ENCODE measurements at regions not wholly inside any gene's neighbourhood (a gene's known extent, or its start where the extent isn't known, plus 50 kb on each side); places are given as distances from the start of the nearest gene placed in this dataset.
"Not testable (repeated sequence)": the region's sequence is repeated elsewhere in the genome, so short reads cannot be mapped to it uniquely, and the experiment has no call there.

DNA sequence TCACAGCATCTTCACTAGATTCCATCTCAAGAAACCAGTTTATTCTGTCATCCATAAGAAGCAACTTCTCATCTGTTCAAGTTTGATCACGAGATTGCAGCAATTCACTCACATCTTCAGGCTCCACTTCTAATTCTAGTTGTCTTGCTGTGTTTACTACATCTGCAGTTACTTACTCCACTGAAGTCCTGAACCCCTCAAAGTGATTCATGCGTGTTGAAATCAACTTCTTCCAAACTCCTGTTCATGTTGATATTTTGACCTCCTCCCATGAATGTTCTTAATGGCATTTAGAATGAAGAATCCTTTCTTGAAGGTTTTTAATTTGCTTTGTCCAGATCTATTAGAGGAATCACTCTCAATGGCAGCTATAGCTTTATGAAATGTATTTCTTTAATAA lies 287.6 kb upstream of the TBL1XR1 start:
- DNase-seq, result no peak
- Mint-ChIP-seq H3K36me3 (ENCODE audit: low read depth) (no peaks in the 10 kb centered on the region), H3K27me3 (ENCODE audit: low read depth) (no peaks in the 10 kb centered on the region), H3K4me3 (no peak overlapping the region), H3K4me1 (ENCODE audit: low read depth) (peaks cover 14% of the 10 kb centered on the region), H3K27ac (no peak overlapping the region), H3K9me3 (no peaks in the 10 kb centered on the region)
- intact Hi-C loops (cut with micrococcal nuclease), result no loop called here
- CTCF ChIA-PET, result interaction anchor here (0.6 kb wide), 2 partner anchors 27 to 524 kb away, joined by 3 to 4 read pairs; no protein-coding TSS in a partner anchor

DNA sequence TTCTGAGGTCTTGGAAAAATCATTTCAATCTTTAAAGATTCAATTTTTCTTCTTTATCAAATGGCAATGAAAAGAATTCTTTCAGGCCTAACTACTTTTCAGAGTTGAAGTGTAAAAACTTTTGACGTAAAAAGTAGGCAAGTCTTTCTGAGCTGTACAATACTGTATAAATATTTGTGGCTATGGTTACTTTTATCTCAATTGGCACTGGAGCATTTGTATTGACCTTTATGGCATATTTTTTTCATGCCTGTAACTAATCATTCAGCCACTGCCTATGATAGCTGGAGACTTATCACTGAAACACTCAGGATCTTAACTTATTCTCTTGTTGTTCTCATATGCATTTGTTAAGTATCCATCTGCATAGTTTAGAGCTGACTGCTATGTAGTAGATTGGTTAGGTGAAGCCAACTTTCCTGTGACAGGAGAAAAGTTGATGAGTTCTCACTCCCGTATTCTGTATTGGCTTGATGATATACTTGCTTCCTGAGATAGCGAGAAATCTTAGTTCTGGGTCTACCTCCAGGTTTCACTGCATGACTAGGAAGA lies 290.4 kb upstream of the TBL1XR1 start:
- H3K36me3 Mint-ChIP-seq (ENCODE audit: low read depth), result no peaks in the 10 kb centered on the region
- no peaks in the 10 kb centered on the region for H3K9me3 Mint-ChIP-seq
- DNase-seq, result no peak
- no peak overlapping the region for H3K27ac Mint-ChIP-seq
- intact Hi-C loops (cut with micrococcal nuclease), result no loop called here
- CTCF ChIA-PET, result no interaction called here
- H3K27me3 Mint-ChIP-seq (ENCODE audit: low read depth), result no peaks in the 10 kb centered on the region
- H3K4me3 Mint-ChIP-seq, result no peak overlapping the region
- H3K4me1 Mint-ChIP-seq (ENCODE audit: low read depth), result peaks cover 14% of the 10 kb centered on the region

DNA sequence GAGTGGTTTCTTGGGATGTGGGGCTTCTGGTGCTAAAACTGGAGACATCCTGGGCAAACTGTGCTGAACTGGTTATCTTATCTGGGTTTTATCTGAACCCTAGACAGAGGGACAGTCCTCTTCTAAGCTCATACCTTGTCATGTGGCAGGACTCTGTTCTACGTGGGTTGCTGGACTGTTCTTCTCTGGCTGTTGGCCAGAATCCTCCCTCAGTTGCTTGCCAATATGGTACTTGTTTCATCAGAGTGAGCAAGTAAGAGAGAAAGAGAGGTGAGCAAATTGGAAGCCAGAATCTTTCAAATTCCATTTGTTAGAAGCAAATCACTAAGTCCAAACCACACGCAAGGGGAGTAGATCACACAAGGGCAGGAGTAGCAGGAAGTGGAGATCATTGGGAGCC lies 291.5 kb upstream of the TBL1XR1 start:
- Mint-ChIP-seq H3K27ac (no peak overlapping the region), H3K36me3 (ENCODE audit: low read depth) (no peaks in the 10 kb centered on the region), H3K27me3 (ENCODE audit: low read depth) (no peaks in the 10 kb centered on the region), H3K4me1 (ENCODE audit: low read depth) (peaks cover 14% of the 10 kb centered on the region), H3K9me3 (no peaks in the 10 kb centered on the region), H3K4me3 (no peak overlapping the region)
- CTCF ChIA-PET, result interaction anchor here (1.3 kb wide), 1 partner anchor 11 kb away, joined by 3 read pairs; no protein-coding TSS in a partner anchor
- DNase-seq, result peak; percentile 6
- intact Hi-C loops (cut with micrococcal nuclease), result no loop called here

DNA sequence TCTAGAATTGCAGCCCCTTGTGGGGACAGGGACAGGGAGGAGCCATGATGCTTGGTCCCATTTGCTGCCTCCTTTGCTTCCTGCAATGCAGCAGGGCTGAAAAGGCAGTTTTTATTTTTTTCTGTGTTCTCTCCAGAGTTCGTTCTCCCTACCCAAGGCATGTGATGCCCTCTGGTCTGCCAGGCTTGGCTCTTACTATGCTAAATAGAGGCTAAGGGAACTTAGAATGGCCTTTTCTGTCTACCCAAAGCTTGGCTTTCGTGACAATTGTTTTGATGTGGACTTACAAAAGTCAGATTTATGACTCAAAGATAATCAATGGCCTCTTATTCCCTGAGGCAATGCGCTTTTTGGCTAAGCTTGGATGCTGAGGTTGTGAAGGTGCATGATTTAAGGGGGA lies 293.3 kb upstream of the TBL1XR1 start:
- Mint-ChIP-seq H3K4me3 (no peak overlapping the region), H3K9me3 (no peaks in the 10 kb centered on the region), H3K27ac (no peak overlapping the region), H3K27me3 (ENCODE audit: low read depth) (no peaks in the 10 kb centered on the region), H3K36me3 (ENCODE audit: low read depth) (no peaks in the 10 kb centered on the region), H3K4me1 (ENCODE audit: low read depth) (peaks cover 14% of the 10 kb centered on the region)
- CTCF ChIA-PET, result no interaction called here
- no peak for DNase-seq
- intact Hi-C loops (cut with micrococcal nuclease), result no loop called here

DNA sequence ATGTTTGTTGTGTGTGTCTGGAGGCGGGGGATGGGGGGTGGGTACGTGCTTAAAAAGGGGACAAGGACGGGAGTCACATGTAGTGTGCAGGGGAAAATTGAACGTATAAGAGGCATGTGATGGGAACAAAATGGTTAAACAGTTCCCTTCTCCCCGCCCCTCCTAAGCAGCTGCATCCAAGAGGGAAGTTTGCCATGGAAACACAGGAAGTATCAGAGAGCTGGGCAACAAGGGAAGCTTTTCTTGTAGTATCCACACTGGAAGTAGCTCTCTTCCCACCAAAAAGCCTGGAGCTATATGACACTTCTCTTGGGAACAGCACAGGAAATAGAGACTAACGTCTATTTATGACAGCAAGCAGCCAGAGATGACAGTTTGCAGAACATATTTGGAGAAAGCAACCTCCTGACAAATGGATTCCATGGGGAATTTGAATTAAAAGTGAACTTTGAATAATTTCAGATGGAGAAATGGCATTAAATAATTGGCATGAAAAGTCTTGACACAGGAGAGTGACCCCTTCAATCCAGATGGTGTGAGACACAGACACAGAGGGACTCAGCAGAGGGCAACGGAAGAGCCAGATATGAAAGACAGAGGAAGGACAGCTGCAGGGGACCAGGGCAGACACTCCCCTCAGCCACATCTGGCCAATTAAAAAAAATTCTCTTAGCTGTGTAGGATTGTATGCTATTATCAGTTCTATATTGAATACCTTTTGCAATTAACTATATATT lies 294.2 kb upstream of the TBL1XR1 start:
- Mint-ChIP-seq H3K27ac (no peak overlapping the region), H3K4me3 (no peak overlapping the region), H3K27me3 (ENCODE audit: low read depth) (no peaks in the 10 kb centered on the region), H3K4me1 (ENCODE audit: low read depth) (peaks cover 14% of the 10 kb centered on the region), H3K36me3 (ENCODE audit: low read depth) (no peaks in the 10 kb centered on the region), H3K9me3 (no peaks in the 10 kb centered on the region)
- no peak for DNase-seq
- intact Hi-C loops (cut with micrococcal nuclease), result no loop called here
- CTCF ChIA-PET, result interaction anchor here (0.6 to 0.7 kb wide), 2 partner anchors 24 to 619 kb away, joined by 3 to 4 read pairs; no protein-coding TSS in a partner anchor

DNA sequence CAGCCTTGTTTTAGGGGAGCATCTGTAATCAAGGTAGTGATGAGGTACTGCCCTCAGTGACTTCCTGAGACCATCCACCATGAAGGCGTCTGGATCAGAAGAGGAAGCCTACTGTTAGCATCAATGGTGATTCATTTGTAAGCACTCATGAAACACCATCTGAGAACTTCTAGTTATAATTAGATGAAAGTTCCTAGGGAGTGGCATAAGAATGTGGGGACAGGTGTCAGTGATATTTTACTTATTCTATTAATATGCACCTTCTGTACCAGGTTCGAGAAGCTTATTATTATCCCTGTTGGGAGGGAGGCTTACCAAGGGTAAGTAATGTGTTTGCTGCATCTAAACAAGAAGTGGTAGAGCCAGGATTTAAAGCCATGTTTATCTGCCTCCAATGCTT lies 295.8 kb upstream of the TBL1XR1 start:
- intact Hi-C loops (cut with micrococcal nuclease), result no loop called here
- H3K27me3 Mint-ChIP-seq (ENCODE audit: low read depth), result no peaks in the 10 kb centered on the region
- H3K36me3 Mint-ChIP-seq (ENCODE audit: low read depth), result no peaks in the 10 kb centered on the region
- no peaks in the 10 kb centered on the region for H3K9me3 Mint-ChIP-seq
- CTCF ChIA-PET, result no interaction called here
- H3K27ac Mint-ChIP-seq, result no peak overlapping the region
- no peak overlapping the region for H3K4me3 Mint-ChIP-seq
- peaks cover 12% of the 10 kb centered on the region for H3K4me1 Mint-ChIP-seq (ENCODE audit: low read depth)
- DNase-seq, result no peak

DNA sequence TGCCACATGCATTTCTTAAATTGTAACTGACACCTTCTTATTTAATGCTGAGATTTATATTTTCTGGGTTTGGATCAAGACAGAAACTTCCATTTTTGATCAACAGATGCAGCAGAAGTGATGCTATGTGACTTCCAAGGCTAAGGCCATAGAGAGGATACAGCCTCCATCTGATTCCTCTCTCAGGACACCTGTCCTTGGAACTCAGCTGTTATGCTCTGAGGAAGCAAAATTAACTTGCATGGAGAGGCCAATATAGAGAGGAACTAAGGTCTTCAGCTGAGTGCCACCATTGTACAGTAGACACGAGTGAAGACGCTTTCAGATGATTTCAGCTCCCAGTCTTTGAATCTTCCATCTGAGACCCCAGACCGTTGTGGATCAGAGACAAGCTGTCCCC lies 296.9 kb upstream of the TBL1XR1 start:
- CTCF ChIA-PET, result interaction anchor here (0.6 kb wide), 1 partner anchor 444 kb away, joined by 3 read pairs; no protein-coding TSS in a partner anchor
- intact Hi-C loops (cut with micrococcal nuclease), result no loop called here
- H3K36me3 Mint-ChIP-seq (ENCODE audit: low read depth), result no peaks in the 10 kb centered on the region

DNA sequence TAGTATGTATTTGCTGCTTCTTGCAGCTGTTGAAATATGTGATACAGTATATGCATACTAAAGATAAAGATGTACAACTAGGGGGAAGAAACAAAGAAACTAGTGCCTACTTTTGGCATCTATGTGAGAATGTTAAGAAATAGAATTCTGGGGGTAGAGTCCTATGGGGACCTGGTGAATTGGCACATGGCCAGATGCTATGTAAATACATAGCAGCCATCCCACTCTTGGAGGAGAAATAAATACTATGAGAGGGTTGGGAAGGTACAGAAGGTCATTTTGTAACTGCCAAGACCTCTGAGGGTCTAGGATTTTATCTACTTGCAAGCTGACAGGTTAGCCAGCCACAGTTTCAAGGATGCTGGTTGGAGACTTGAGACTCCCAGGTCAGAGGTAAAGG lies 298.3 kb upstream of the TBL1XR1 start:
- no peaks in the 10 kb centered on the region for H3K36me3 Mint-ChIP-seq (ENCODE audit: low read depth)
- H3K4me1 Mint-ChIP-seq (ENCODE audit: low read depth), result no peaks in the 10 kb centered on the region
- H3K9me3 Mint-ChIP-seq, result no peaks in the 10 kb centered on the region
- CTCF ChIA-PET, result no interaction called here
- no peaks in the 10 kb centered on the region for H3K27me3 Mint-ChIP-seq (ENCODE audit: low read depth)
- DNase-seq, result no peak
- no peak overlapping the region for H3K27ac Mint-ChIP-seq
- intact Hi-C loops (cut with micrococcal nuclease), result no loop called here
- H3K4me3 Mint-ChIP-seq, result no peak overlapping the region

More for the DNA sequence above, 296.9 kb upstream of the TBL1XR1 start:
- peaks cover under 1% of the 10 kb centered on the region for H3K4me1 Mint-ChIP-seq (ENCODE audit: low read depth)
- H3K9me3 Mint-ChIP-seq, result no peaks in the 10 kb centered on the region
- H3K27ac Mint-ChIP-seq, result no peak overlapping the region
- DNase-seq, result no peak
- no peaks in the 10 kb centered on the region for H3K27me3 Mint-ChIP-seq (ENCODE audit: low read depth)
- no peak overlapping the region for H3K4me3 Mint-ChIP-seq

DNA sequence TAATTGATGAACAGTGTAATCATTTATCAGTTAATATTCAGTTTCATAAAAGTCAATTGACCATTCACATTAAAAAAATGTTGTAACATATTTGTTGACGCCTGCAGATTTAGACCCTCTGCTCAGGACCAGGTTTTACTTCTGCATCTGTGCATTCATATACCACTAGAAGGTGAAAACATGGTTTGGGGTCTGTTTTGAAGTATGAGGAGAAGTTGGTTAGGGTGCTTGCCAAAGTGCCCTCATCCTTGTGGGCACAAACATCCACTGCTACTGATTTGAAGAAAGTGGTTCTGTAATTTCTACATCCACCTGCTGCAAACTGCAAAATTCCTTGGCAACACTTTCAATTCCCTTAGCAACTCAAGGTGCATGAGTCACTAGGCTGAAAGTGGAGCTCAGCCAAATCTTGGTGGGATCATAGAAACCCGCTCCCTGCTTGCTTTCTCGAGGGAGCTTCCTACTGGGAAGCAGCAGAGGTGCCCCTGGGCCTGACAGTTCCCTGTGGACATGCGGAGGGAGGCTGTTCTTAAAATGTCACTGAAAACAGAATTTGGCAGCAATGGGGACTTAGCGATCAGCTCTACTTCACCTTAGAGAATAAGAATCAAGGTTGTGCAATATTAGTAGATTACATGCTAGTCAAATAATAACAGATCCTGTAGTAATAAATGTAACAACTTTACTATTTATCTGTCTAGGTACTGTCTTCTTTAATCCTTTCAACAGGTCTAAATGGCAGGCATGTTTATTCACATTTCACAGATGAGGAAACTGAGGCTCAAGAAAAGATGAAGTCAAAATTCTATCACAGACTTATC lies 301.0 kb upstream of the TBL1XR1 start:
- Mint-ChIP-seq H3K36me3 (ENCODE audit: low read depth) (no peaks in the 10 kb centered on the region), H3K27me3 (ENCODE audit: low read depth) (no peaks in the 10 kb centered on the region), H3K4me1 (ENCODE audit: low read depth) (no peaks in the 10 kb centered on the region), H3K4me3 (no peak overlapping the region), H3K27ac (no peak overlapping the region), H3K9me3 (no peaks in the 10 kb centered on the region)
- intact Hi-C loops (cut with micrococcal nuclease), result no loop called here
- CTCF ChIA-PET, result no interaction called here
- no peak for DNase-seq

DNA sequence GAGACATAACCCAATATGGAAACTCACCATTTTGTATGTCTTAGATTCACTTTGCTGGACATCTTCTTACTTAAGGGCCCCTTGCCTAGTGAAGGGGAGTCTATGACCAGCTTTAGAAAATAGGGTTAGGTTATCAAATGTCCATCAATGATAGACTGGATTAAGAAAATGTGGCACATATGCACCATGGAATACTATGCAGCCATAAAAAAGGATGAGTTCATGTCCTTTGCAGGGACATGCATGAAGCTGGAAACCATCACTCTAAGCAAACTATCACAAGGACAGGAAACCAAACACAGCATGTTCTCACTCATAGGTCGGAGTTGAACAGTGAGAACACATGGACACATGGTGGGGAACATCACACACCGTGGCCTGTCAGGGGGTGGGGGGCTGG lies 301.8 kb upstream of the TBL1XR1 start:
- H3K27me3 Mint-ChIP-seq (ENCODE audit: low read depth); DNase-seq; H3K36me3 Mint-ChIP-seq (ENCODE audit: low read depth); H3K4me3 Mint-ChIP-seq; intact Hi-C loops (cut with micrococcal nuclease); H3K27ac Mint-ChIP-seq; H3K4me1 Mint-ChIP-seq (ENCODE audit: low read depth); H3K9me3 Mint-ChIP-seq: not testable (repeated sequence)
- CTCF ChIA-PET, result interaction anchor here (0.7 kb wide), 1 partner anchor 718 kb away, joined by 4 read pairs; no protein-coding TSS in a partner anchor

DNA sequence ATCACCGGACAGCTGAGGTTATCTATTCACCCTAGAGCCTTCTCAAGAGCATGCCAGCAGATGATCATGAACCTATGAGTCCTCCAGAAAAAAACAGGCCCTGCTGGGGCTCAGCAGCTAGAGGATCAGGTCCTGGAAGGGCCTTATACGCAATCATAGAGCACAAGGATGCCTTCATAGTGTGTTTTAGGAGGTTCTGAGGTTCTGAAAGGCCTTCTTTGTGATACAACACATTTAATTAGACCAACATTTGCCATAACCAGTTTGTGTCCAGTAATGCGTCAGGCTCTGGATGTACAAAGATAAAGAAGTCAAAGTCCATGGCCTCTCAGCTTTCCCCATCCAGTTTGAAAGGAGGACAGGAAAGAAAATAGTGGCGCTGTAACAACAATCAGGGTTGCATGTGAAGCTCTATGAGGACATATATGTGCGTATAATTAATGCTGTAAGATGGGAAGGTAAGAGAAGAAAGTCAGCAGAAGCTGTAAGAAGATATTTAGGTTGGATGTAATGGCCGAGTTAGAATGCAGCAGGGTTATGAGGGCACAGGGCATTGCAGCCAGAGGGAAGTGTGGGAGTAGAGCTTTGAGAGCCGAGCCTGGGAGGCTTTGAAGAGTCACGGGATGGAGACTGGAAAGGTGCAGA lies 302.6 kb upstream of the TBL1XR1 start:
- intact Hi-C loops (cut with micrococcal nuclease), result no loop called here
- no peaks in the 10 kb centered on the region for H3K9me3 Mint-ChIP-seq
- H3K27ac Mint-ChIP-seq, result no peak overlapping the region
- CTCF ChIA-PET, result interaction anchor here (0.6 to 0.7 kb wide), 2 partner anchors 869 to 984 kb away, joined by 3 to 4 read pairs; no protein-coding TSS in a partner anchor
- DNase-seq, result no peak
- H3K27me3 Mint-ChIP-seq (ENCODE audit: low read depth), result no peaks in the 10 kb centered on the region
- H3K36me3 Mint-ChIP-seq (ENCODE audit: low read depth), result no peaks in the 10 kb centered on the region
- no peak overlapping the region for H3K4me3 Mint-ChIP-seq
- H3K4me1 Mint-ChIP-seq (ENCODE audit: low read depth), result no peaks in the 10 kb centered on the region

DNA sequence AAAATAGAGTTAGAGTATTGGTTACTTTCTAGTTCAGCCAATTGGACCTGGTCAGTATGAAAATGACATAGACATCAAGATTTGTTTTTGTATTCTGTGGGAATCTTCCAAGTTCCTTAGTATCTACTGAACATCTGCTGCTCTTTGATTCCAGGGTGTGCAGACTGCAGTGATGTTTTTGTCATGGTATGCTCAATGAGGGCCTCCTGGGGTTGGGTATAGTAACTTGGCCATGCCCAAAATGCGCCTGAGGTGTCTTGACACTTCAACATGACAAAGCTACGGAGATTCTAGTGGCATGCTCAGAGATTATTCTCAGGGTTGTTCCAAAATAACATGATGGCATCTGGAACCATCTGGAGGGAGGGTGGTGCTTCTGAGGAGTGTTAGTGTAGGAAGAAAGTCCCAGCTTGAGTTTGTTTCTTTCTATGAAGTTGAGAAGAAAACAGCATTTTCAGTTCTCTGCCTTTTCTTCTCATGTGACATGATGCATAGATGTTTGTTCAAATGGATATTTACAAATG lies 313.5 kb upstream of the TBL1XR1 start:
- H3K27me3 Mint-ChIP-seq (ENCODE audit: low read depth), result no peaks in the 10 kb centered on the region
- H3K27ac Mint-ChIP-seq, result no peak overlapping the region
- CTCF ChIA-PET, result no interaction called here
- intact Hi-C loops (cut with micrococcal nuclease), result no loop called here
- no peak for DNase-seq
- no peak overlapping the region for H3K4me3 Mint-ChIP-seq
- no peaks in the 10 kb centered on the region for H3K36me3 Mint-ChIP-seq (ENCODE audit: low read depth)
- H3K9me3 Mint-ChIP-seq, result no peaks in the 10 kb centered on the region
- no peaks in the 10 kb centered on the region for H3K4me1 Mint-ChIP-seq (ENCODE audit: low read depth)
